GM19452 (cell line): ENCODE measurements at regions not wholly inside any gene's neighbourhood (a gene's known extent, or its start where the extent isn't known, plus 50 kb on each side); places are given as distances from the start of the nearest gene placed in this dataset.

Experiments used
- ATAC-seq: cut with Tn5 transposase; IDR thresholded peaks from one replicate; pipeline ENCODE4 v1.9.1; 2021; ENCODE audit not compliant: unreplicated experiment

DNA sequence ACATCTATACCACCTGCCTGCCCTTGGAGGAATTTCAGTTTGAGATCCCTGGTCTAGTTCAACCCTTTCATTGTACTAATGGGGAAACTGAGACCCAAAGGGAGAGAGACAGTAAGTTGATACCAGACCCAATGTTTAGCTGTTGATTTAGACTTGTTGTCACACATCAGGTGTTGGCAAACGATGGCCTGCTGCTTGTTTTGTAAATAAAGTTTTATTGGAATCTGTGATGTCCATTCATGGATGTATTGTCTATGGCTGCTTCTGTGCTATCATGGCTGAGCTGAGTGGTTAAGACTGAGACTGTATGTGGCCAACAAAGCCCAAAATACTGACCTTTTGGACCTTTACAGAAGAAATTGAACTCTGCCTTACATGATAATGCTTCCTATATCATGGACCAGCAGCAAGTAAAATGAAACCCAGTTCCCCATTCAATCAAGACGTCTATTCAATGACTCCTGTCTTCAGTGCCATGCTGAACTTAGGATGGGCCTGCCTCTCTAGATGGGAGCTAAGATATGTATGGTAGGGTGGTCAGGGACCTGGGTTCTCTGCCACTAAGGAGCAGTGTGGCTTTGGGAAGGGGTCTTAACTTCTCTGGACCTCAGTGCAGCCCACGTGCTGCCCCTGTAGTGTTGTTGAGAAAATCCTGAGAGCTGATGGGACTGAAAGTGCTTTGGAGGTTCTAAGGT lies 111.0 kb downstream of the IRX5 start:
- ATAC-seq: no peak

DNA sequence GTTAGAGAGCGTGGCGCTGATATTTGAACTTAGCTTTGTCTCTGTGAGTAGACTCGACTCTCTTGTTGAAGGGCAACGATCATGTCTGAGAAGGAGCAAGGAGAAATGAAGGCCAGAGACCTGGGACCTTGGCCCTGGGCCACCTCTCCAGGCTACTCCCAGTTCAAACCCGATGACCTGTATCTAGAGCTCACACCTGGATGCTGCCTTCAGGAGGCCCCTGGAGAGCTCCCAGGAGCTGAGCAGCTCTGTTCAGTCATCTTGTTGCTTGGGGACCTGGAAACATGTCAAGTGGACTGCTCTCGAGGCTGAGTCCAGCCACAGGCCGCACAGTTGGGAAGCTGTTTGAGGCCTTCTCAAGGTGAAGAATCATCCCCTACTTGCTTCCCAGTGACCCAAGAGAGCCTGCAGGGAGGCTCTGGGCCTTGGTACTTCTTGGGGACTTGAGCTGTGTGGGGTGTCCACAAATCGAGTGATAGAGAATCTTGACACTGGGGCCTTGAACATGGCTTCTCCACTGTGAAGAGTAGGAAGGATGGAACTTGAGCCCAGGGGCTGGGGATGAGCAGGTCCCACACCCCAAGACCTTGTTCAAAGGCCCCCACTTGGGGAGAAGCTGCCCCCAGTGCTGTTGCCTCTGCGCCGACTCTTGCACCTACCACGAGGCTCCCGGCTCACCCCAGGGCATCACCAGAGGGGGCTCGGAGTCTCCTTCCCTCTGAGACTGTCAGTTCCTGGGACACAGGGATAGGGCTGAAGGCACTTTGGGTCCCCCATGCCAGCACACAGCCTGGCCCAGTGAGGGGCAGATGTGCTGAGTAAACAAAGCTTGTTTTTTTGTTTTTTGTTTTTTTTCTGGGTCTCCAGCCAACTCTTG lies 112.1 kb downstream of the IRX5 start:
- no peak for ATAC-seq

DNA sequence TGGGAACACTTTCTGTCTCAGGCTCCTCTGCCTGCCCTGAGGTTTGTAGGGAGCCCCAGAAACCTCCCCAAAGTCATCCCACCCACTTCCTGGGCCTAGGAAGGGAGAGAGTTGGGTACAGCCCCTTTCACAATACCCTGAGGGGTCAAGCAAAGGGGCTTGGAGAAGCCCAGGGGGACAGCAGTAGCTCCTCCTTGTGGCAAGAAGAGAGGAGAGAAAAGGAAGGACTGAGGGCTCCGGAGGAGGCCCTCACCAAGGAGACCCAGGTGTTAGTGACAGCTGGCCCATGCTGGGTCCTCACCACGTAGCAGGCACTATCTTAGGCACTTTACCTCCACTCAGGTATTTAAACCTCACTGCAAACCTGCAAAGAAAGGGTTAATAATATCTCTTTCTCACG lies 112.8 kb downstream of the IRX5 start:
- no peak for ATAC-seq

DNA sequence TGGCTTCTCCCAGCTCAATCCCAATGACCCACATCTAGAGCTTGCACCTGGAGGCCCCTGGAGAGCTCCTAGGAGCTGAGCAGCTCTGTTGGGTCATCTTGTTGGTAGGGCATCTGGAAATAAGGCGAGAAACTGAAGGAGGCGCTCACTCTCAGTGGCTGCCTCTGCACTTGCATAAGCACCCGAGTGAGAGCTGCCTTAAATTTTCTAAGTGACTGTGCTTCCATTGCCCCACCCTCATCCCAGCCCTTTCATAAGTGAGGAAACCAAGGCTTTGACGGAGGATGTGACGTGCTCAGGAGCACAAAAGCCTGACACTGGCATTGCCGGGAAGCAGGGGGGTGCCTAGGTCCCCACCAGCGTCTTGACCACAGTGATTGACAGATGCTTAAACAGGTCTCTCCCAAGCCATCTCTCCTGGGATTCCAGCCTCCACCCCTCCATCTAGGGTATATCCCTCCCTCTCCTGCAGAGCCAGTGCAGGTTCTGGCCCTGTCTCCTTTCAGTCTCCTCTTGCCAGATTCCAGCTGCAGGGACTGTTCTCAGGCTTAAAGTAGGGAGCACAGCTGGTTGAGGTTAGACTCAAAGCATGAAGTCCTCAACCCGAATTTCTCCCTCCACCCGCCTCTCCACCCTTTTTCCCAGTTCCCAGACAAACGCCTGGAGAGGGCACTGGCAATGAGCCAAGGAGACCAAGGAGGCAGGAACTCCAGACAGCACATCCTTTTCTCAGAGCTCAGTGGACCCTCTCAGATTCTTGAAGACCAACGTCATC lies 113.7 kb downstream of the IRX5 start:
- no peak for ATAC-seq

DNA sequence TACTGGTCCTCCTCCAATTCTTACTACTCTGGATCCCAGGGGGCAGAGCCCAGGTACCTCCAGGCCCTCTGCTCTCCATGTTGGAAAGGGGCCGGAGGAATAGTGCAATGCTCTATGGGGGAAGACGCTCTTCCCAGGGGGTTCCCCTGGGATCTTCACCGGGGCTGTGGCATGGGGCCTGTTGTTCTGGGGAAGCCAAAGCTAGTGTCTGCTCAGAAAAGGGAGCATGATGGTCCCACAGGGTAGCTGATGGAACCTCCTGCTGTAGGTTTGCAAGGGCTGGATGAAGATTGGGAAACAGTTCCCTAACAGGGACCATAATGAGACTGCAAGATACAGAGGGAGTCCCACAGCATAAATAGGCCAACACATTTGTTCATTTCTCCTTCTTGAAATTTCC lies 114.7 kb downstream of the IRX5 start:
- ATAC-seq: no peak

DNA sequence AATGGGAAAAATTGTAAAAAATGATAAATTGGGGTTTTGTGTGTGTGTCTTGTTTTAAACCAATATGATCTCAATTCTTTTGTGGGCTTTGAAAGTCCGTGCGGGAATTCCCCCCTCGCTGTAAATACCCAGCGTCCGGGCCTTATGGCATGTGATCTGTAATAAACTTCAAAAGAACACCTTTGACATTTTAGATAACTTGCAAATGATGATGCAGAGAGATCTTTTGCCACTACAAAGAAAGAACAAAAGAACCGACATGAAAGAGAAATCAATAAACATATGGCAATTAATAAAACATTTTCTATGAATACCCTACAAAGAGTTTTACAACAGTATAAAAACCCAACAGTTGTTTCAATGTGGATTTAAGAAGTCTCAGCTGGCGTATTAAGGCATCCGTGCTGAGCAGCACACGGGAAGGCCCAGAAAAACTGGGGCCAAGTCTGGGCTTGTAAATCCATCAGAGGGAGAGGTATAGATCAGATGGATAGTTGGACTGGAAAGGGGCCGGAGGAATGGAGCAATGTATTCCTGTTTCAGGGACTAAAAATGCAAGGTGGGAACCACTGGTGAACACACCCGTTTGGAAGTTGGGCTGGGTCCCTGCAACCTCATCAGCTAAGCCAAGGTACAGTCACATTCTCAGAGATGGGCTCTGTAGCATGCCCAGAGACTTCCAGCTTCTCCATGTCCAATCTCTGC lies 115.2 kb downstream of the IRX5 start:
- ATAC-seq: no peak

DNA sequence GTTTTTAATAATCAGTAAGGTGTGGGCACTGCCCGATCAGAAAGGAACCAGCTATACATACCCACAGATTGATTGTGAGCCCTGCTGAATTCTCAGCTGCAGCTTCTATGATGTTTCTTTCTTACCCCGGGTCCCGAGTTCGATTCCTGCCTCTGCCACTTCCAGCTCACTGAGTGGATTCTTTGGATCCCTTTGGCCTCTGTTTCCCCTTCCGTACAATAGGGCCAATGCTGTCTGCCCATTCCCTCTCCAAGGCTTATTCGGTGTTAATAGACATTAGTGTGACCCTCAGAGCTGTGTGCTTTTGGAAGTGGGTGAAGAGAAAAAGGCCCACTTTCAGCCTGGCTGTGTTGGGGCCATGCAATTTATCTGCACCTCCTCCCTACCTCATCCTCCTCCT lies 115.8 kb downstream of the IRX5 start:
- no peak for ATAC-seq

DNA sequence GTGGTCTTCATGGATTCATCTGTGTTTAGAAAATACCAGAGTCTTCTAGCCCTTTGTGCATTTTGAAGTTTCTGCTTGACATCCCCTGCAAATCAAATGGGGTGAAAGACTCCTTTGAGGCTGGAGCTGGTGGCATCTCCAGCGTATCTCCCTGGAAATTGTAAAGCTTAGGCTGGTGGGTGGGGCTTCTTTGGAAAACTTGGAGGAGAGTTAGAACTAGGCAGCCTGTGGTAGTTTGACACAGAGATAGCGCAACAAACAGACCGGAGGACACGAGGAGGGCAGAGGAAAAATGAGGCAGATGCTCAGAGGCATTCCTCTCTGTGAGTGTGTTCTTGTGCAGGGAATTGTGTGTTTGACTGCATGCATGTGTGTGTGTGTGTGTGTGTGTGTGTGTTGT lies 116.3 kb downstream of the IRX5 start:
- ATAC-seq: no peak

DNA sequence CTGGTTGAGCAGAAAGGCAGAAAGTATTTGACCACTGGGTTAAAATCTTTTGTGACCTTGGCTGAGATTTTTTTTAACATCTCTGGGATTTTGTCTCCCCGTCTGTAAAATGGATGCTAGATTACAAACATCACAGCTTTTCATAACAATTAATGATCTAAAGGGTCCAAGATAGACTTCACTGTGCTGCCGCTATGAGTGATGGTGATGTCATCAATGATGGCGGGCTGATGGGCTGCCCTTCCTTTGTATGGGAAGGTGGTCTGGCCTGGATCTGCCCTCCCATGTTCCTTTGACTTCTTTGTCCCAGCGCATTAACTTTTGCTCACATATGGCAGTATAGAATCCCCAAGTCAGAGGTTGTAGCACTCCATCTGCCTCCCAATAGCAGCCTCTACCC lies 116.7 kb downstream of the IRX5 start:
- ATAC-seq: no peak

DNA sequence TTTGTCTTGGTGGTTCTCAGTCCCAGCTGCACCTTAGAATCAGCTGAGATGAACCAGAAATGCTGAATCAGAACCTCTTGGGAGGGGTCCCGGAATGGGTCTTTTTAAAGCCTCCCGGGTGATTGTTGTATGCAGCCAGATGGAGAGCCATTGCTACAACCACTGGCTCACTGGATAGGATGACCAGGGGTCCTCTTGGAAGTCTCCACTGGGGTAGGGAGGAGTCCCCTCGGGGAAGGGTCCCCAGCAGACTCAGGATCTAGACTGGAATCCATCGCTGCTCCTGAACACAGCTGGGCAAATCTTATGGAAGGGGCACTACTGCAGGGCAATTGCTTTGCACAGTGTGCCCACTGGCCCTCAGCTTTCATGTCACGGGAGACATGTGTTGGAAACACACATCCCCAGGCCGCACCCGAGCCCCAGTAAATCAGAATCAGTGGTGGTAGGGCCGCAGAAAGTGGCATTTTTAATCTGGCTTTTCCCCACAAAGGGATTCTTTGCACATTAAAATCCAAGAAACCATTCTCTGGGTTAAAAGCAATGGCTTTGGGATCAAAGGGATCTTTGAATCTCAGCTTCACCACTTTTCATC lies 117.3 kb downstream of the IRX5 start:
- no peak for ATAC-seq

DNA sequence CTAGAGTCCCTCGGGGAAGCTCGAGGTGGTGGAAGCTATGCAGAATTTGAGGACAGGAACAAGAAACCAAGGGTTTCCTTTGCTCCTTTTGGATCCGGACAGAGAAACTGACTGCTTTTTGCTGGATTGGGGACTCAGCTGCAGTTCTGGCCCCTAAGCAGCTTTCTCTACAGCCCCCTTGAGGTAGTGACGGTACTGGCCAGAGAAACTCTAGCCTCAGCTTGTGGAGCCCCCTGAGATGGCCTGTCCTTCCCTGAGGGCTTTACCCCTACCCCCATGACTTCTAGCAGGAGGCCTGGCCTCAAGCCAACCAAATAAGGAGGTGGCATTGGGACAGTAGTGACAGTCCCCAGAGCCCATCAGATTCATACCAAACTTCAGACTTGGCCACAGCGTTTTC lies 118.1 kb downstream of the IRX5 start:
- no peak for ATAC-seq

DNA sequence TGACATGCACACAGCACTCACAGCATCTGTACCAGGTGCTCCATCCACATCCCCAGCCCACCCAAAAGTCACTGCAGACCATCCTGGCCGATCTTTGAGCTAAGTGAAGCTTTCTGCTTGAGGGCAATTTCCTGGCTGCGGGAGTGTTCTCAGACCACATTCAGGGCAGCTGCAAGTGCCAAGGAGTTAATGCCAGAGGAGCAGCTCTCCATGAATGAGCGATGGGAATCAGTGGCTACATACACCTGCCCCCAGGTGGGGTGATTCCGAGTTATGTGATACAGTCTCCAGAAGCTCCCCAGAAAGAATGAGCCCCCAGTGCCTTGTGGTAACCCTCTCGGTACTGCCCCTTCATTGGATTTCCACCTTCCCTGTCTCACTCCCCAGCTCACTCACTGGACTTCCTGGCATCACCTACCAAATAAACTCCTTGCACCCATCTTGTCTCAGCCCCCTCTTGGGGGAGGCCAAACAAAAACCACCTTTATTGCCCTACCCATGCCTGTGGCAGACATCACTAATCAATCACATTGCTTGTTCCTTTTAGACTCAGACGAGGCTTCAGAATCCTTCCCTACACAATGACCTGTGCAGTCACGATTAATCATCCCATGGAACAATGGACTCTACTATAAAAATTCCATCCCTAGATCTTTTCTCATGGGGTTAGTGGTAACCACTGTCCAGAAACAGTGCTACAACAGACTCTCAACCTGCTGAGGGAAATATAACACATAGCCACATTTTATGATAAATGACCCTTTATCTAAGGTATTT lies 121.1 kb downstream of the IRX5 start:
- no peak for ATAC-seq

DNA sequence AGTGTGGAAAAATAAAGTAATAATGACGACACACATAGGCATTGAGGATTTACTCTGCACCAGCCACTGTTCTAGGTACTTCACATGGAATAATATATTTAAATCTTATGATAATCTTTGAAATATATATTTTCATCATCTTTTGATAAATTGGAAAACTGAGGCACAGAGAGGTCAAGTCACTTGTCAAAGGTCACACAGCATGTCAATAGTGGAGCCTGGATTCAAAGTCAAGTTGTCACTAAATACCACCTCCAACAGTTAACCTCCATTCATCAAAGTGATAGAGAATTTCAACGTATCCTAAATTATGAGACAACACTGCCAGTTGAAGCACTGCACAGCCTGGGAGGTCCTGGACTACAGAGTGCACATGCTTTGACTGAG lies 121.7 kb downstream of the IRX5 start:
- ATAC-seq: no peak

DNA sequence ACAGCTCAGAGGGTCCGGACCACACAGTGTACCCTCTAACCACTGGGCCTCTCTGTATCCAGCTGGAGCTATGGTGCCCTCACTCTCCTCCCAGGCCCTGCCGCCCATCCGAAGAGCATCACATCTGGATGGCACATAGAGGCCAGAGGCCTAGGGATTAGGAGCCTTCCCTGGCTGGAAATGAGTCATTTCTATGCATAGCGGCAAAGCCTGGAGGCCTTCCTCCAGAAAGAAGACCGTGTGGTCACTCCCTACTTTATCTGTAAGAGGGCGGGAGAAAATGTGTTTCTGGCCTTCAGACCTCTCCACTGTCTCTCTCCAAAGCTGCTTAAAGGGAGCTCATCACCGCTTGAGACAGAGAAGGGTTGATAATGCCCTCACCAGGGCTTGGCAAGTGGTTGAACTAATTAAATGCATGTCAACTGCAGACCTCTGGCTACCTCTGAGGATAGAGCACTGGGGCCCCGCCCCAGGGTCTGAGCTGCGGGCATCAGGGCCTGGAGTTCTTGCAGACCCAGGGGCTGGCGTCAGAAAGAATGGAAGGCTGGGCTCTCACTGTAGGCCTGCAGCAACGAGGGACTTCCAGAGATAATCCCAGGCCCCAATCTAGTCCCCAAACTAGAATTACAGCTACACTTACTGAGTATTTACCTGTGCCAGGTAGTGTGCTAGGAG lies 122.2 kb downstream of the IRX5 start:
- no peak for ATAC-seq

DNA sequence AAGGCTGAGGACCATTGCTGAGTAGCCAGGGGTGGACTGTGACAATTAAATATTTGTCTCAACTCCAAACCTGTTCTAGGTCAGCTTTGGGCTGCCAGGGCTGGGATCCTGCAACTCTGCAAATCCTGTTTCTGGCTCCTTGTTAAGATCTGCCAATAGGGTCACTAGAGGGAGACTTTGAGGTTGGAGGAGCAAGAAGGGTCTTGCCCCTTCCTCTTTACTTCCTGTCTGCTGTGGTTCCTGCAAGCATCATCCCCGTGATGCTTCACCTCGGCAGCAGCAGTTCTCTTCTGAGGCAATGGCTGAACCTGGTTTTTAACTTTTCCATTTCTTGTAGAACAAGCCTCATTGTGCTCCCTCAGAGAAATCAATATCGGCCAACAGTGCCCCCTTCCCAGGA lies 124.6 kb downstream of the IRX5 start:
- ATAC-seq: no peak

DNA sequence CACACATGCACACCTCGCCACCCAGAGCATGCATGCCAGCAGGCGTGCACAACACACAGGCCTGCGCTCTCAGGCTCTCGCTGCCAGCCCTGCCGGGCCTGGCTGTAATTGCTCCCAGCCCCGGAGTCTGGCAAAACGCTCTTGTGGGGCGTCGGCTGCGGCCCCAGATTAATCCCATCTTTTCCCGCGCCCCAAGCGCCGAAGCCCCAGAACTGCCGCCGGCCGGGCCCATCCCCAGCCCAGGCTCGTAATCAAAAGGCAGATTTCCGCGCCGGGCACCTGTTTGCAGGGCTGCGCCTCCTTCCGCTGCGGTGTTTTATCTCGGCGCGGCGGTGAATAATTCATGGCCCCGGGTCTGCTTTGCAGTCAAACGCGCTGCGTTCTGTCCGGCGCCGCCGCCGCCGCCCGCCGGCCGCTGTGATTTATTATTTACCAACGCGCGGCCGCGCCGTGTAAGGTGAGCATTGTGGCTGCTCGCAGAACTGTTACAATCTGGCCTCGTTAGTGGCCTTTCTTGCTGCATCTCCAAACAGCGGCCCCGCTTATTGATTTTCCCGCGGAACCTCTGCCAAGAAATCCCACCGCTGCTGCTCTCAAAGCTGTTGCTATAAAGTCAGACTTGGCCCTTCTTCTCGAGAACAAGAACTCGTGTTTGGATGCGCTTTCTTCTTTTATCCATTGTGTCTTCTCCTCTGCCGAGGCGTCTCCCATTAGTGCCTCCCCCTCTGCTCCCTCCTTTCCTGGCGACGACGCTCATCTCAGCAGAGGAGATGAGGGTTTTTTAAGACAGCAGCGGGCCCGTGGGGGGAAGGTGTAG lies 126.1 kb downstream of the IRX5 start:
- no peak for ATAC-seq

DNA sequence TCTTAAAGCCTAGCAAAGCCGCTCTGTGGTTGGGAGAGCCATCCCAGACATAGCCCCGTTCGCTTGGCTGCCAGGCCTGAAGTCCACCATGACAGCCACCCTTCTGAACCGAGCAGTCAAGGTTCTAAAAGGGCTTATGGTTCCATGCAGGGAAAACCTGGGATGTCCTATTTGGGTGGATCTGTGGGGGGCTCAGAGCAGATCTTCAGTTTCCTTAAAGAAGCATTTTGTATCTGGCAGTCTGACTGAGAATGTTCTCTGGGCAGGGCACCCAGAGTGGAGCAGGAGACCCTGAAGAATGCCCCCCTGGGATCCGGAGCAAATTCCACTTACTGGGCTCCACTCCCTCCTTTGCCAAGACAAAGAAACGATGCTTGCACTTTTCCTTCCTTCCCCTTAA lies 127.2 kb downstream of the IRX5 start:
- ATAC-seq: no peak

DNA sequence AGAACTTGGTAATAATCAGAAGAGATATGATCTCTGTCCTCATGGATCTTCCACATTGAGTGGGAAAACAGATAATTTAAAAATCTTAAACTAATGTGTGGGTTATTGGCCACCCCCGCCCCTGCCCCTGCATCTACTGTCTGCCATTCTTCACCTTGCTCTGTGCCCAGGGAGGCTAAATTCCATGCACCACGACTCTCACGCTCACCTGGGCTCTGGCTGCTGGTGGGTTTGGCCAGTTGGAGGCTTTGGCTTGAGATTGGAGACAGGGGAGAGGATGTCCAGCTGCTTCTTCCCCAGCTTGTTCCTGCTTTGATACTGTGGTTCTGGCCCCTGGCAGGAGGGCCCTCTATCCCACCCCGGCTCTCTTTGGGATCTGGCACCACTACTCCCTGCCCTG lies 127.9 kb downstream of the IRX5 start:
- ATAC-seq: no peak

DNA sequence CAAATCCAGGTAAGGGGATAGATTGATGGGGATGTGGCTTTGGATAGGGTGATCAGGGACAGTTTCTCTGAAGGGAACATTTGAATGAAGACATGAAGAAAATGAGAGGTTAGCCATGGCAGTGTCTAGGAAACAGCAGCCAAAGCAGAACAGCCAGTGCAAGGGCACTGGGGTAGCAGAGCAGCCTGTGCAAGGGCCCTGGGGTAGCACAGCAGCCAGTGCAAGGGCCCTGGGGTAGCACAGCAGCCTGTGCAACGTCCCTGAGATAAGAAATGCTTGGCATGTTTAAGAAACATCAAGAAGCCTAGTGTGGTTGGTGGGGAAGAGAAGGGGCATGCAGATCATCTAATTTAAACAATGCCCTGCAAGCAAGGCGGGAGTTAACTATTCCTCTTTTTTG lies 128.5 kb downstream of the IRX5 start:
- no peak for ATAC-seq
